Fibroblast of skin of right biceps (primary cell): ENCODE measurements at regions not wholly inside any gene's neighbourhood (a gene's known extent, or its start where the extent isn't known, plus 50 kb on each side); places are given as distances from the start of the nearest gene placed in this dataset.
"Not testable (repeated sequence)": the region's sequence is repeated elsewhere in the genome, so short reads cannot be mapped to it uniquely, and the experiment has no call there.

ENCODE experiments used
- DNase-seq: peaks from one replicate; pipeline ENCODE4 v3.0.0-alpha.2; 2013

- DNase-seq: no peak
These were observed 94.4 kb upstream of the TNFSF4 start for GRCh38 chr1:173301507-173301906.

GRCh38 chr1:173302366-173302765 is 95.2 kb upstream of the TNFSF4 start:
- DNase-seq: no peak

- DNase-seq: no peak
These were observed 96.0 kb upstream of the TNFSF4 start for GRCh38 chr1:173302890-173303829.

- no peak for DNase-seq
These were observed 96.9 kb upstream of the TNFSF4 start for GRCh38 chr1:173303984-173304383.

- no peak for DNase-seq
These were observed 97.5 kb upstream of the TNFSF4 start for GRCh38 chr1:173304529-173305227.

GRCh38 chr1:173307845-173308244 is 100.7 kb upstream of the TNFSF4 start:
- DNase-seq: no peak

GRCh38 chr1:173314656-173315055 is 107.5 kb upstream of the TNFSF4 start:
- DNase-seq: no peak

GRCh38 chr1:173315296-173315695 is 108.2 kb upstream of the TNFSF4 start:
- no peak for DNase-seq

- no peak for DNase-seq
These were observed 111.7 kb upstream of the TNFSF4 start for GRCh38 chr1:173318788-173319187.

- DNase-seq: not testable (repeated sequence)
These were observed 117.2 kb upstream of the TNFSF4 start for GRCh38 chr1:173324352-173324751.

- not testable (repeated sequence) for DNase-seq
These were observed 120.9 kb upstream of the TNFSF4 start for GRCh38 chr1:173327987-173328386.

- DNase-seq: no peak
These were observed 121.8 kb upstream of the TNFSF4 start for GRCh38 chr1:173328961-173329360.

- DNase-seq: peak; percentile 74
These were observed 122.6 kb upstream of the TNFSF4 start for GRCh38 chr1:173329726-173330125.

- peak; percentile 74 for DNase-seq
These were observed 123.2 kb upstream of the TNFSF4 start for GRCh38 chr1:173330149-173330951.

GRCh38 chr1:173330952-173331548 is 123.9 kb upstream of the TNFSF4 start:
- DNase-seq: not testable (repeated sequence)

GRCh38 chr1:173332026-173332425 is 124.9 kb upstream of the TNFSF4 start:
- DNase-seq: peak; percentile 77

- DNase-seq: peak; percentile 31
These were observed 126.5 kb upstream of the TNFSF4 start for GRCh38 chr1:173333581-173333980.

- DNase-seq: no peak
These were observed 130.0 kb upstream of the TNFSF4 start for GRCh38 chr1:173337126-173337525.

GRCh38 chr1:173341307-173341706 is 134.2 kb upstream of the TNFSF4 start:
- peak; percentile 68 for DNase-seq

GRCh38 chr1:173341971-173342370 is 134.8 kb upstream of the TNFSF4 start:
- no peak for DNase-seq

GRCh38 chr1:173342736-173343135 is 134.4 kb upstream of the PRDX6 start:
- DNase-seq: no peak

- DNase-seq: no peak
These were observed 132.9 kb upstream of the PRDX6 start for GRCh38 chr1:173344034-173344743.
